ENCODE measurements at regions not wholly inside any gene's neighbourhood (a gene's known extent, or its start where the extent isn't known, plus 50 kb on each side); places are given as distances from the start of the nearest gene placed in this dataset.

GRCh38 chr13:36528105-36528504, 95.8 kb downstream of the CCNA1 start:
- POLR2A ChIA-PET: no interaction called here

GRCh38 chr13:36530050-36530789, 97.9 kb downstream of the CCNA1 start:
- 6% methylated on average over 2 of the region's 4 CpGs for WGBS (ENCODE audit: low lambda C conversion rate)

More at GRCh38 chr13:36528105-36528504, 95.8 kb downstream of the CCNA1 start:
- Histone ChIP-seq H3K4me3 (ENCODE audit: low read depth in 2 of 2, low read length in 1 of 2) (no peak overlapping the region), H3K36me3 (replicated peaks in 1 of 2; ENCODE audit: control insufficient read depth in 1 of 2, insufficient read depth in 2 of 2, low read length in 1 of 2) (no peaks in the 10 kb centered on the region), H3K9ac (no peak overlapping the region), H3F3A (replicated peaks; ENCODE audit: insufficient read depth) (peaks cover 2% of the 10 kb centered on the region), H3K9me3 (no peaks in the 10 kb centered on the region), H3K27me3 (ENCODE audit: insufficient read depth) (no peaks in the 10 kb centered on the region), H2AFZ (ENCODE audit: low read depth) (no peak overlapping the region), H3K4me1 (ENCODE audit: control insufficient read depth in 1 of 2, insufficient read depth in 2 of 2, low read depth in 1 of 2, low read length in 1 of 2) (peaks cover 0 to 21% of the 10 kb centered on the region in 2 experiments; a peak in 1 of 4 replicates), H3K9me2 (no peaks in the 10 kb centered on the region), H4K20me1 (ENCODE audit: insufficient read depth) (no peaks in the 10 kb centered on the region), H3K27ac (ENCODE audit: low read depth in 2 of 2, low read length in 1 of 2) (no peak overlapping the region), H3K79me2 (ENCODE audit: insufficient read depth) (no peaks in the 10 kb centered on the region), H3K4me2 (no peak overlapping the region)
- DNase-seq: no peak
- WGBS (ENCODE audit: low lambda C conversion rate): 50% methylated on average over 7 of the region's 8 CpGs
- TF ChIP-seq RXRA (IDR thresholded peaks at IDR 0.05; ENCODE audit: borderline replicate concordance, low read depth) (no peak), NRF1 (IDR thresholded peaks at IDR 0.05; ENCODE audit: low read depth, low read length) (no peak), PBX3 (IDR thresholded peaks at IDR 0.05) (no peak)
- CTCF ChIA-PET: no interaction called here

More at GRCh38 chr13:36530050-36530789, 97.9 kb downstream of the CCNA1 start:
- Histone ChIP-seq H3K4me1 (ENCODE audit: control insufficient read depth in 1 of 2, insufficient read depth in 2 of 2, low read depth in 1 of 2, low read length in 1 of 2) (peaks cover 0 to 26% of the 10 kb centered on the region in 2 experiments; a peak in 1 of 4 replicates), H3K27ac (ENCODE audit: low read depth in 2 of 2, low read length in 1 of 2) (no peak overlapping the region), H3K4me2 (no peak overlapping the region), H3K4me3 (ENCODE audit: low read depth in 2 of 2, low read length in 1 of 2) (no peak overlapping the region), H3F3A (replicated peaks; ENCODE audit: insufficient read depth) (peaks cover 2% of the 10 kb centered on the region), H3K79me2 (ENCODE audit: insufficient read depth) (no peaks in the 10 kb centered on the region), H3K9me2 (no peaks in the 10 kb centered on the region), H2AFZ (ENCODE audit: low read depth) (no peak overlapping the region), H3K9me3 (no peaks in the 10 kb centered on the region), H4K20me1 (ENCODE audit: insufficient read depth) (no peaks in the 10 kb centered on the region), H3K36me3 (replicated peaks in 1 of 2; ENCODE audit: control insufficient read depth in 1 of 2, insufficient read depth in 2 of 2, low read length in 1 of 2) (no peaks in the 10 kb centered on the region), H3K9ac (no peak overlapping the region), H3K27me3 (ENCODE audit: insufficient read depth) (no peaks in the 10 kb centered on the region)
- TF ChIP-seq PBX3 (IDR thresholded peaks at IDR 0.05) (peak; percentile 36; the same call in 1 of the 2 replicates), TCF12 (IDR thresholded peaks at IDR 0.05) (peak; percentile 27), FOXM1 (IDR thresholded peaks at IDR 0.05; ENCODE audit: low read depth) (no peak), MAX (IDR thresholded peaks at IDR 0.05; ENCODE audit: low read depth) (0 out of 2 replicates have a peak, but pooled peaks have one; percentile 23), NFIC (IDR thresholded peaks at IDR 0.05; ENCODE audit: borderline replicate concordance) (peak; percentile 63), RXRA (IDR thresholded peaks at IDR 0.05; ENCODE audit: borderline replicate concordance, low read depth) (0 out of 2 replicates have a peak, but pooled peaks have one; percentile 10)
- ChIA-PET POLR2A (no interaction called here), CTCF (interaction anchor here (1.0 kb wide), 1 partner anchor 12 kb away, joined by 3 read pairs; no protein-coding TSS in a partner anchor)
- no peak for DNase-seq

Measured in SK-N-SH (cell line).